ENCODE measurements at regions not wholly inside any gene's neighbourhood (a gene's known extent, or its start where the extent isn't known, plus 50 kb on each side); places are given as distances from the start of the nearest gene placed in this dataset.

GRCh38 chr10:61564444-61564843, 98.3 kb upstream of the CABCOCO1 start:
- TF ChIP-seq POLR2AphosphoS5 (IDR thresholded peaks at IDR 0.05; ENCODE audit: borderline replicate concordance, low read depth, low read length) (no peak), EZH2 (IDR thresholded peaks at IDR 0.05) (no peak)
